ENCODE measurements at regions not wholly inside any gene's neighbourhood (a gene's known extent, or its start where the extent isn't known, plus 50 kb on each side); places are given as distances from the start of the nearest gene placed in this dataset.

GRCh38 chr11:25449091-25449490, 882.8 kb upstream of the ANO3 start:
- no peak for TF ChIP-seq EZH2 (IDR thresholded peaks at IDR 0.05; ENCODE audit: low read depth, unreplicated experiment)
- TF ChIP-seq CTCF (conservative IDR thresholded peaks at IDR 0.05; ENCODE audit: low read depth in 2 of 2), result no peak
- no peak for TF ChIP-seq POLR2AphosphoS5 (IDR thresholded peaks at IDR 0.05; ENCODE audit: low read depth)
- no peak for TF ChIP-seq REST (IDR thresholded peaks at IDR 0.05; ENCODE audit: unreplicated experiment)
- no peak for TF ChIP-seq CREB1 (CRISPR knock-in tag; IDR thresholded peaks at IDR 0.05; ENCODE audit: low read depth)
- no peak for TF ChIP-seq ZNF114 (CRISPR knock-in tag; IDR thresholded peaks at IDR 0.05)
- TF ChIP-seq EZH2phosphoT487 (IDR thresholded peaks at IDR 0.05; ENCODE audit: unreplicated experiment), result no peak
- no peak for TF ChIP-seq STAT1 (IDR thresholded peaks at IDR 0.05; ENCODE audit: unreplicated experiment)
- no peak for TF ChIP-seq ZNF331 (CRISPR knock-in tag; IDR thresholded peaks at IDR 0.05; ENCODE audit: low read depth)
- TF ChIP-seq, protein P1, sequence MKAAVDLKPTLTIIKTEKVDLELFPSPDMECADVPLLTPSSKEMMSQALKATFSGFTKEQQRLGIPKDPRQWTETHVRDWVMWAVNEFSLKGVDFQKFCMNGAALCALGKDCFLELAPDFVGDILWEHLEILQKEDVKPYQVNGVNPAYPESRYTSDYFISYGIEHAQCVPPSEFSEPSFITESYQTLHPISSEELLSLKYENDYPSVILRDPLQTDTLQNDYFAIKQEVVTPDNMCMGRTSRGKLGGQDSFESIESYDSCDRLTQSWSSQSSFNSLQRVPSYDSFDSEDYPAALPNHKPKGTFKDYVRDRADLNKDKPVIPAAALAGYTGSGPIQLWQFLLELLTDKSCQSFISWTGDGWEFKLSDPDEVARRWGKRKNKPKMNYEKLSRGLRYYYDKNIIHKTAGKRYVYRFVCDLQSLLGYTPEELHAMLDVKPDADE (IDR thresholded peaks at IDR 0.05), result no peak
- no peak for TF ChIP-seq JUNB (IDR thresholded peaks at IDR 0.05; ENCODE audit: unreplicated experiment)

All from GM23338 (cell line).